HFF-Myc (cell line): ENCODE measurements at regions not wholly inside any gene's neighbourhood (a gene's known extent, or its start where the extent isn't known, plus 50 kb on each side); places are given as distances from the start of the nearest gene placed in this dataset.

Source experiments
- DNase-seq: peaks from one replicate; pipeline ENCODE4 v3.0.0-alpha.2; 2011; ENCODE audit warnings: low read depth; ENCODE audit errors: extremely low read depth
- H3K4me3 ChIP-seq: replicated peaks from 2 replicates; pipeline ENCODE4 v1.5.1; 2011; ENCODE audit warnings: low read depth, mild to moderate bottlenecking, control low read depth, low read length
- TF ChIP-seq, protein P1 (sequence below): IDR thresholded peaks from 2 replicates; pipeline ENCODE4 v1.5.1; 2012; ENCODE audit warnings: mild to moderate bottlenecking, low read depth, low read length, control low read depth; ENCODE audit errors: missing control alignments

DNA sequence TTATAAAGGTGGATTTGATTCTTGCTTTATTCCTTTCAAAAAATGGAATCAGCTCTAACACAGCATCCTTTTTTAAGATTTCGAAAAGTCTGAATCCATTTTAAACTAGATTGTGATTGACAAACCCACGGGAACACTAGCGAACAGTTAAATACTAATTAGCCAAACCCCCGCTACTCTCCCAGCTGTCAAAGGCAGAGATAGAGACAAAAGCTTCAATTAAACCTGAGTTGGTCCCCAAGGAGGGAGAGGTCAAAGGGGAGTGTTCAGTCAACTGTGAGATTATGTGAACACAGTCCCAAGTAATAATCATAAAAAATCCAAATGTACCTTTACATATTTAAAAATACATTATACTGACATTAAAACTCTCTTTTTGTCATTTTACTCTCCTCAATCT, 65.7 kb upstream of the TBX20 start:
- TF ChIP-seq, protein P1, sequence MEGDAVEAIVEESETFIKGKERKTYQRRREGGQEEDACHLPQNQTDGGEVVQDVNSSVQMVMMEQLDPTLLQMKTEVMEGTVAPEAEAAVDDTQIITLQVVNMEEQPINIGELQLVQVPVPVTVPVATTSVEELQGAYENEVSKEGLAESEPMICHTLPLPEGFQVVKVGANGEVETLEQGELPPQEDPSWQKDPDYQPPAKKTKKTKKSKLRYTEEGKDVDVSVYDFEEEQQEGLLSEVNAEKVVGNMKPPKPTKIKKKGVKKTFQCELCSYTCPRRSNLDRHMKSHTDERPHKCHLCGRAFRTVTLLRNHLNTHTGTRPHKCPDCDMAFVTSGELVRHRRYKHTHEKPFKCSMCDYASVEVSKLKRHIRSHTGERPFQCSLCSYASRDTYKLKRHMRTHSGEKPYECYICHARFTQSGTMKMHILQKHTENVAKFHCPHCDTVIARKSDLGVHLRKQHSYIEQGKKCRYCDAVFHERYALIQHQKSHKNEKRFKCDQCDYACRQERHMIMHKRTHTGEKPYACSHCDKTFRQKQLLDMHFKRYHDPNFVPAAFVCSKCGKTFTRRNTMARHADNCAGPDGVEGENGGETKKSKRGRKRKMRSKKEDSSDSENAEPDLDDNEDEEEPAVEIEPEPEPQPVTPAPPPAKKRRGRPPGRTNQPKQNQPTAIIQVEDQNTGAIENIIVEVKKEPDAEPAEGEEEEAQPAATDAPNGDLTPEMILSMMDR: no peak
- DNase-seq: no peak
- no peak overlapping the region for H3K4me3 ChIP-seq

DNA sequence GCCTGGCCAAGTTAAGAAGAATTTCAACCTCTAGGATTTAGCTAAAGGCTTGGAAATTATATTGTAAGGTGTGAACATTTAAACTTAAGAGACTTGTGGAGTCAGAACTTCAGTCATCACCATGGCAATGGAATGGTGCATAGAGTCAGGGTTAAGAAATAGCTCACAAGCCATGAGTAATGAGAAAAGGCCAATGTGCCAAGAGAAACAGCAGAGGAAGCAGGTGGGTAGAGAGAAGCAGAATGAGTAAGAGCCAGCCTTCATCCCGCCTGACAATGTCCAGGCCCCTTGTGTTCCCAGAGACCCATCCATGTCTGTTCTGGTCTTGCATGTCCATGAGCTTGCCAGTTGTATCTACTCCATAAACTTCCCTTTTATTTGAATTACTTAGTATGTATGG, 62.6 kb upstream of the TBX20 start:
- DNase-seq: no peak
- H3K4me3 ChIP-seq: no peak overlapping the region
- TF ChIP-seq, protein P1: no peak

DNA sequence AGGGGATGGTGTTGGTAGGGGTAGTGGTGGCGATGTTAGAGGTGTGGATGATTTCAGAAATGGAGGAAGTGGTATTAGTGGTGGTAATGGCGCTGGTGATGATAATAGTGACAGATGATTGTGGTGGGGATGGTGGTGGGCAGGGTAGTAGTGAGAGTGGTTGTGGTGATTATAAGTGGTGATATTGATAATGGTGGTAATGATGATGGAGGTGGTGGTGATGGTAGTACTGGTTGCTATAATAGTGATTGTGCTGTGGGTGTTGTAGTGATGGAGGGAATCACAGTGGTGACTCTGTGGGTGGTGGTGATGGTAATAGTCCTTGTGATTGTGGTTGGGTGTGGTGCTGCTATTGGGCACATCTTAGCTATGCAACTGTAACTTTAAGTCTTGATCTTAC, 61.6 kb upstream of the TBX20 start:
- DNase-seq: no peak
- H3K4me3 ChIP-seq: no peak overlapping the region
- TF ChIP-seq, protein P1: no peak

DNA sequence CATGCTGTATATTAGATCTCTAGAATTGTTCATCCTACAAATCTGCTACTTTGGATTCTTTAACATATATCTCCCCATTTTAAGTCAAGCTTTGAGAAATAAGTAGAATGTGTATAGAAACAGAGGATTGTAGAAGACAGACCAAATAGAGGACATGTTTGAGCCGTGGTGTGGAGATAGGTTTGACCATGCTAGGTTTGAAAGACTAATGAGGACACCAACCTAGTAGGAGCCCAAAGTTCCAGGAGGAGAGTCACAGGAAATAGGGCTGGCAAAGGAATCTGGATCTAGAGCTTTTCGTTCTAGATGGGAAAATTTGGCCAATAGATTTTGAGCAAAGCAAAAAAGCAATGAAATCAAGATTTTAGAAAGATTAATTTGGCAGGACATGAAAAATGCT, 60.5 kb upstream of the TBX20 start:
- TF ChIP-seq, protein P1: no peak
- H3K4me3 ChIP-seq: no peak overlapping the region
- DNase-seq: no peak

DNA sequence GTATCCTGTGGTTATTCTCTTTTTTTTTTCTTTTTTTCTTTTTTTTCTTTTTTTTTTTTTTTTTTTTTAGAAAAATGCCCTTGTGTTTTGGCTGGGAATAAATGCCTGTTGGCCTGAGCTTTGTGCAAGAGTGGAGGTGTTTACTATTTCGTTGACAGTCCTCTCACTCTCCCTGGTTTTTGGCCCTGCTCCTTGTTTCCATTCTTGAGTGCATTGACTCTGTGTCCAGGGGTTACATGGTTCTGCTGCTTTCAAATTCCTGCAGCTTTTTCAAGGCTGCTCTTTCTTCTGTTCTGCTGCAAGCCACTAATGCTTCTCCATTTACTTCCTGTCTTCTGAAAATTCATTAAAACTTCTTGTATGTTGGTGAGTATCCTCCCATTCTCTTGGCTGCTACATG, 59.7 kb upstream of the TBX20 start:
- H3K4me3 ChIP-seq: no peak overlapping the region
- no peak for DNase-seq
- TF ChIP-seq, protein P1: no peak
